BJ (cell line): ENCODE measurements at regions not wholly inside any gene's neighbourhood (a gene's known extent, or its start where the extent isn't known, plus 50 kb on each side); places are given as distances from the start of the nearest gene placed in this dataset.
"Not testable (repeated sequence)": the region's sequence is repeated elsewhere in the genome, so short reads cannot be mapped to it uniquely, and the experiment has no call there.

Source experiments
- CTCF ChIA-PET: fragments of 350-600 bp; formaldehyde crosslinking; extraction: SDS; loops from one replicate; lab custom pipeline; 2021; ENCODE audit warnings: antibody characterized with exemption, inconsistent platforms; lab: Yijun Ruan, JAX
- POLR2A ChIA-PET: fragments of 300-600 bp; sonication (Branson Sonifier 250); formaldehyde crosslinking; extraction: SDS; loops from one replicate; lab custom pipeline; 2021; ENCODE audit warnings: antibody characterized with exemption; lab: Charles Lee
- DNase-seq: peaks from one replicate; pipeline ENCODE4 v3.0.0-alpha.2; 2011; ENCODE audit warnings: low read depth
- H3K27me3 ChIP-seq: 2 replicates; pipeline ENCODE4 v1.6.0; 2011; ENCODE audit warnings: low read length; ENCODE audit not compliant: control insufficient read depth, insufficient read depth
- H3K36me3 ChIP-seq: 2 replicates; pipeline ENCODE4 v1.5.1; 2011; ENCODE audit warnings: low read length; ENCODE audit not compliant: control insufficient read depth, insufficient read depth
- H3K4me3 ChIP-seq: 2 replicates; pipeline ENCODE4 v1.5.1; 2011; ENCODE audit warnings: low read depth, mild to moderate bottlenecking, control low read depth, low read length
- TF ChIP-seq, protein P1 (sequence below): IDR thresholded peaks from 2 replicates; pipeline ENCODE4 v1.5.1; 2011; ENCODE audit warnings: low read depth, mild to moderate bottlenecking, control low read depth, inconsistent platforms, low read length, moderate library complexity; ENCODE audit not compliant: insufficient read depth

DNA sequence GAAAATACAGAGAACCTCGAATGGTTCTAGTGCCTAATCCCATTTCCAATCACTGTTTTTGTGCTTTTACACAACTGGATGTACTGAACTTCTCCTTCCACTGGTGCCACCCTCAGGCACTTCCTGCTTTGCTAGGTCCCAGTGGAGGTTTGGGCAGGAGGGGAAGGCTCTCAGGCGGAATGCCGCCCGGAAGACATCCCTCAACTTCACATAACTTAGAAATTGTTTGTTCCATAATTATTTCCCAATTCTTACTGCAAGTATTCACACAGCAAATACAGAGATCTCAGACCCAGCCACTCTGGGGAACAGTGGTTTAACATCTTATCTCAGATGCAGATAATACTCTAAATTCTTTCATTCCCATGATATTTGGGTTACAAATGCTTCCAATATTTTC lies 195.7 kb upstream of the IPO5 start:
- H3K4me3 ChIP-seq = no peak overlapping the region
- no peak for DNase-seq
- POLR2A ChIA-PET = no interaction called here
- no peaks in the 10 kb centered on the region for H3K27me3 ChIP-seq
- TF ChIP-seq, protein P1, sequence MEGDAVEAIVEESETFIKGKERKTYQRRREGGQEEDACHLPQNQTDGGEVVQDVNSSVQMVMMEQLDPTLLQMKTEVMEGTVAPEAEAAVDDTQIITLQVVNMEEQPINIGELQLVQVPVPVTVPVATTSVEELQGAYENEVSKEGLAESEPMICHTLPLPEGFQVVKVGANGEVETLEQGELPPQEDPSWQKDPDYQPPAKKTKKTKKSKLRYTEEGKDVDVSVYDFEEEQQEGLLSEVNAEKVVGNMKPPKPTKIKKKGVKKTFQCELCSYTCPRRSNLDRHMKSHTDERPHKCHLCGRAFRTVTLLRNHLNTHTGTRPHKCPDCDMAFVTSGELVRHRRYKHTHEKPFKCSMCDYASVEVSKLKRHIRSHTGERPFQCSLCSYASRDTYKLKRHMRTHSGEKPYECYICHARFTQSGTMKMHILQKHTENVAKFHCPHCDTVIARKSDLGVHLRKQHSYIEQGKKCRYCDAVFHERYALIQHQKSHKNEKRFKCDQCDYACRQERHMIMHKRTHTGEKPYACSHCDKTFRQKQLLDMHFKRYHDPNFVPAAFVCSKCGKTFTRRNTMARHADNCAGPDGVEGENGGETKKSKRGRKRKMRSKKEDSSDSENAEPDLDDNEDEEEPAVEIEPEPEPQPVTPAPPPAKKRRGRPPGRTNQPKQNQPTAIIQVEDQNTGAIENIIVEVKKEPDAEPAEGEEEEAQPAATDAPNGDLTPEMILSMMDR = no peak
- CTCF ChIA-PET = no interaction called here
- no peaks in the 10 kb centered on the region for H3K36me3 ChIP-seq

DNA sequence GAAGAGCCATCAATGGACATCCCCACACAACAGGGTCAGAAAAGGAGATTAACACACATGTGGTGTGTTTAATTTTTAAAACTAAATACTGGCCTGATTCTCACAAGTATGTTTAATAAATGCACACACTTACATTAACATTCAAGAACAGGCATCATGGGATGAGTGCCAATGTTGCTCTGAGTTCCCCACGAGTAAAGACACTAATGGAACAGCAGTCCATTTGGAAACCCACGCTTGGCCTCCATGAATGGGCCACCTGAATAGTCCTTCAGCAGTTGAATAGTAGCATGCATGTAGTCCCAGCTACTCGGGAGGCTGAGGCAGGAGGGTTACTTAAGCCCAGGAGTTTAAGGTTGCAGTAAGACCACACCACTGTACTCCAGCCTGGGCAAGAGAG lies 195.2 kb upstream of the IPO5 start:
- ChIA-PET CTCF (no interaction called here), POLR2A (no interaction called here)
- no peaks in the 10 kb centered on the region for H3K27me3 ChIP-seq
- H3K36me3 ChIP-seq = no peaks in the 10 kb centered on the region
- DNase-seq = no peak
- TF ChIP-seq, protein P1 = no peak
- no peak overlapping the region for H3K4me3 ChIP-seq

DNA sequence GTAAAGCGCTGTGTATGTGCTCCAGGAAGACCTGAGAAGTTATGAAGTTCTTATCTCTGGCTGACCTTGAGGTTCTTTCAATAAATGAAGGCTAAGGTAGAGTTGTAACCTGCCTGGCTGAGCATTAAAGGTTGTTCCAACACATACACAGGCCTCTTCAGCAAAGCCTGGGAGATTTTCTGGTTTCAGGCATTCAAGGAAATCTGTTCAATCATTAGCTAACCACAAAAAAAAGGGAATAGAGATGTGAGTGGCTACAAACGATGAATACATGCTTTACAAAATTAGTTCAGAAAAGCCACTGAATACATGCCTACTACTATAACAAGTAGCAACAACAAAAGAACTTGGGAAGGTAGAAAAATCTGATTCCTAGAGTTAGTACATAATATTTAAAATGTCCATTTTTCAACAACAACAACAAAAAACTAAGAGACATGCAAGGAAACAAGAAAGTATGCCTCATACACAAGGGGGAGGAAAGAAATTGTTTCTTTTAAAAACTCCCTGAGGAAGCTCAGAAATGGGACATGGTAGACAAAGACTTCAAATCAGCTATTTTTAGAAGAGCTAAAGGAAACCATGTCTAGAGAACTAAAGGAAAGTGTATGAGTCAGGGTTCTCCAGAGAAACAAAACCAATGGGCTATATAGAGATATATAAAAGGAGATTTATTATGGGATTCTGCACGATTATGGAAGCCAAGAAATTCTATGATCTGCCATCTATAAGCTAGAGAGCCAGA lies 191.5 kb upstream of the IPO5 start:
- ChIA-PET CTCF (no interaction called here), POLR2A (no interaction called here)
- H3K36me3 ChIP-seq = no peaks in the 10 kb centered on the region
- no peak overlapping the region for H3K4me3 ChIP-seq
- TF ChIP-seq, protein P1 = no peak
- no peaks in the 10 kb centered on the region for H3K27me3 ChIP-seq
- DNase-seq = no peak

DNA sequence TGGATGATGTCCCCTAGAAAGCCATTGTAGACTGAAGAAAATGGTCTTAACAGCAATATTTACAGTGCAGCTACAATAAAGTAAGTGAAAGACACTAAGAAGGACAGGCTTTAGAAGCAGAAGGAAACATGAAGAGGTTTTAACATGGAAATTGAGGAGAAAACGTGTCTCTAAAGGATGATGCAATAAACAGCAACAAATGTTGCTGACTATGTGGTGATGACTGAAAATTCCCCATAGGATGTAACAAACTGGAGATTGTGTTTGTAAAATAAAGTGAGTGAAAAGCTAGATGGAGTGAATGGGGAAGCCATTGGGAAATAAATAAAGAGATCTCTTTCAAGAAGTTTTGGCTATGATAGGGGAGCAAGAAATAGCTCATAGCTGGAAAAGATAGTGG lies 186.7 kb upstream of the IPO5 start:
- DNase-seq = no peak
- TF ChIP-seq, protein P1 = no peak
- CTCF ChIA-PET = interaction anchor here (0.8 kb wide), 1 partner anchor 10 kb away, joined by 3 read pairs; no protein-coding TSS in a partner anchor
- POLR2A ChIA-PET = no interaction called here
- no peaks in the 10 kb centered on the region for H3K36me3 ChIP-seq
- no peaks in the 10 kb centered on the region for H3K27me3 ChIP-seq
- no peak overlapping the region for H3K4me3 ChIP-seq

DNA sequence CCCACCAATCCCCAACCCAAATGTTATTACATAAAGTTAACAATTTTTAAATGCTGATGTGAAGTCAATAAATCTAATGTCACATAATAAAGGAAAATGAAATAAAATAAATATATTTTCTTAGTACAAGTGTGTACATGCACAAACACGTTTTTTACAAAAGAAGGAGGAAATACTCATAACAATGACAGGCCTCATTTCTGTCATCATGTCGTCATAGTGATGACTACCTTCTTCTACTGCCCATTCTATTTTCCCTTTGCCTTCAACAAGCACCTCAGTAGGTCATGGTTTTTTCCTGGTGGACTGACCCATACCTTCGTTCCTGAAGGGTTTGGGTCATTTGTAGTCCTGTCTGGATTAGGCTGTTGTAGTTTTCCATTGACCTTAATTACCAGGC lies 185.3 kb upstream of the IPO5 start:
- Histone ChIP-seq H3K4me3 (no peak overlapping the region), H3K36me3 (no peaks in the 10 kb centered on the region), H3K27me3 (no peaks in the 10 kb centered on the region)
- TF ChIP-seq, protein P1 = no peak
- ChIA-PET POLR2A (no interaction called here), CTCF (no interaction called here)
- no peak for DNase-seq

DNA sequence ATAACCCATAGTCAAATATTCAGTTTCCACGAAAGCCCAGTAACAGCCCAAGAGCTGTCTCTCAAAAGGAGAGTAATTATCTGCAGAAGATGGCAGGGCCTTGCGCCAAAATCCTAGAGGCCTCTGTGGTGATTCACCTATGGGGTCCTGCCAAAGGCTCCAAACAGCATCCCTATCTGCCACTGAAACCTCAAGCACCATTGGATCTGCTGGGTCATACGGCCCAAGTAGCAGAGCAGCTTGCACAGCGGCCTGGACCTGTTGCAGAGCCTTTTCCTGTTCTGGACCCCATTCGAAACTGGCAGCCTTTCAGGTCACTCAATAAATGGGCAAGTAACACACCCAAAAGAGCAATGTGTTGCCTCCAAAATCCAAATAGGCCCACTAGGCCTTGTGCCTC lies 183.2 kb upstream of the IPO5 start:
- CTCF ChIA-PET, H3K27me3 ChIP-seq, DNase-seq, H3K36me3 ChIP-seq, H3K4me3 ChIP-seq, POLR2A ChIA-PET: not testable (repeated sequence)

DNA sequence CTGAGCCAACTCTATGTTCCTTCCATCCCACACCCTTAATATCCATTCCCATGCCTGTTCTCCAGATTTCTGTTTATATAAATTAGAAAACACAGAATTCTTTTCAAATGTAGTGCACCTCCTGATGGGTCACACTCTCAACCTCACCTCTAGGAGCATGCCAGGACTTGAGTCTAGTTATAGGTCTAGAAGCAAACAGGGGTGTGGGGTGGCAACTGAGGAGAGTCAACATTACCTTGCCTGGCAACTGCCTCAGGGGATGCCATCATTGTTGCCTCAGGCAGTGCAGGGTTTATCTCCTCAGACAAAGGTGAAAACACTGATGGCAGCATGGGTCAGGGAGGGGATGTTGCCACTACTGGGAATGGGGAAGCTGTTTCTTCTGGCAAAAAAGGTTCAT lies 181.0 kb upstream of the IPO5 start:
- H3K36me3 ChIP-seq, DNase-seq, H3K4me3 ChIP-seq, POLR2A ChIA-PET, CTCF ChIA-PET, H3K27me3 ChIP-seq: not testable (repeated sequence)

DNA sequence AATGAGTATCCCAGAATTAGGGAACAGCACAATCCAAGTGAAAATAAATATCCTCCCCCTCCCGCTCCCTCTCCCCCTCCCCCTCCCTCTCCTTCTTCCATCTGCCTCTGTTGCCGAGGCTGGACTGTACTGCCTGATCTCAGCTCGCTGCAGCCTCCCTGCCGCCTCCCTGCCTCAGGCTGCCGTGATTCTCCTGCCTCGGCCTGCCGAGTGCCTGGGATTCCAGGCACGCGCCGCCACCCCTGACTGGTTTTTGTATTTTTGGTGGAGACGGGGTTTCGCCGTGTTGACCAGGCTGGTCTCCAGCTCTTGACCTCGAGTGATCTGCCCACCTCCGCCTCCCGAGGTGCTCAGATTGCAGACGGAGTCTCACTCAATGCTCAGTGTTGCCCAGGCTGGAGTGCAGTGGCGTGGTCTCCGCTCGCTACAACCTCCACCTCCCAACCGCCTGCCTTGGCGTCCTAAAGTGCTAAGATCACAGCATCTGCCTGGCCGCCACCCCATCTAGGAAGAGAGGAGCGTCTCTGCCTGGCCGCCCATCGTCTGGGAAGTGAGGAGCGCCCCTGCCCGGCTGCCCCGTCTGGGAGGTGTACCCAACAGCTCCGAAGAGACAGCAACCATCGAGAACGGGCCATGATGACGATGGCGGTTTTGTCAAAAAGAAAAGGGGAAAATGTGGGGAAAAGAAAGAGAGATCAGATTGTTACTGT lies 178.9 kb upstream of the IPO5 start:
- H3K36me3 ChIP-seq, H3K27me3 ChIP-seq, CTCF ChIA-PET, H3K4me3 ChIP-seq, DNase-seq, POLR2A ChIA-PET: not testable (repeated sequence)
